GM19452 (cell line): ENCODE measurements at regions not wholly inside any gene's neighbourhood (a gene's known extent, or its start where the extent isn't known, plus 50 kb on each side); places are given as distances from the start of the nearest gene placed in this dataset.
"Not testable (repeated sequence)": the region's sequence is repeated elsewhere in the genome, so short reads cannot be mapped to it uniquely, and the experiment has no call there.

Experiments used
- ATAC-seq: cut with Tn5 transposase; IDR thresholded peaks from one replicate; pipeline ENCODE4 v1.9.1; 2021; ENCODE audit not compliant: unreplicated experiment

GRCh38 chr2:89205153-89205552 lies 513.7 kb downstream of the RPIA start:
- ATAC-seq: not testable (repeated sequence)

- ATAC-seq: not testable (repeated sequence)
Measured at GRCh38 chr2:89208144-89208932, 516.9 kb downstream of the RPIA start.

GRCh38 chr2:89213151-89213550 lies 521.7 kb downstream of the RPIA start:
- not testable (repeated sequence) for ATAC-seq

DNA sequence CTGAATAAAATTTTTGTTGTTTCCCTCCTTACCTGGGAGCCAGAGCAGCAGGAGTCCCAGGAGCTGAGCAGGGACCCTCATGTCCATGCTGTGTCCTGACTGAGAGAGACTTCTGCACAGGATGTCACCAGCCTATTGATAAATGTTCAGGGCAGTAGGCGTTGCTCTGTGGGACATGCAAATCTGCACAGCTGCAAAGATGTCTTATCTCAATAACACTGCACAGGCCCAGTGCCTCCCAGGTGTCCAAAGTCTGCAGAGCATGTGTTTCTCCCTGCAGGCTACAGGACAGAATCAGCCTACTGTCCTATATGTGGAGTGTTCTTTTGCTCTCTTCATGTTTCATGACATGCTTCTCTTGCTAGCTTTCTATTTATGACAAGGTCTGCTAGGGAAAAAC lies 522.3 kb downstream of the RPIA start:
- not testable (repeated sequence) for ATAC-seq

DNA sequence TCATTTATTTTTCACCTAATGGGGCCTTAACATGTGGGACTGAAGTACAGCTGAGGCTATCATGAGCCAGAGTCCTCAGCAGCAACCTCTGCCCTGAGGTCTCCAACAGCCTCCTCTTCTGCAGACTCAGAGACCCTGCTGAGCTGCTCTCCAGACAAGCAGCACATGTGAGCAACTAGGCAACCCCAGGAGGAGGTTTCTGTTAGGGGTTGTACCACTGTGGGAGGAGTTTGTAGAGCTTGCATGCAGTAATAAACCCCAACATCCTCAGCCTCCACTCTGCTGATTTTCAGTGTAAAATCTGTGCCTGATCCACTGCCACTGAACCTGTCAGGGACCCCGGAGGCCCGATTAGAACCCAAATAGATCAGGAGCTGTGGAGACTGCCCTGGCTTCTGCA lies 530.0 kb downstream of the RPIA start:
- ATAC-seq: not testable (repeated sequence)

- not testable (repeated sequence) for ATAC-seq
Measured at GRCh38 chr2:89222063-89222732, 530.7 kb downstream of the RPIA start.

GRCh38 chr2:89224803-89225202 lies 533.3 kb downstream of the RPIA start:
- ATAC-seq: not testable (repeated sequence)

DNA sequence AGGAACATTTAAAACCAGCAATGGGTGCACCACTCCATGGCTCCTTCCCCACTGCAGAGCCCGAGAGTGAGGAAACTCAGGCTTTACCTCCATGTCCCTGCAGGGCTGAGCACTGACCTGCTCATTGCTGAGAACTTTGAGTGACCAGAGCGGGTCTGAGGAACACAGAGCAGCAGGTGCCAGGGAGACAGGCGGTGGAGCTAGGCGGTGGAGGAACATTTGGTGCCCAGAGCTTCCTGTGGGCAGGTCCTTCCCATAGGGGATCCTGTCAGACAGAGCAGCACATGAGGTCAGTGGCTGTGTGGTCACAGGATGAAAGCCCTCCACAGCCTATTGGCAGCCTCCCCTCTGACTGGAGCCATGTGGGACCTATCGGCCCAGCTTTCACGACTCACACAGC lies 538.5 kb downstream of the RPIA start:
- not testable (repeated sequence) for ATAC-seq

DNA sequence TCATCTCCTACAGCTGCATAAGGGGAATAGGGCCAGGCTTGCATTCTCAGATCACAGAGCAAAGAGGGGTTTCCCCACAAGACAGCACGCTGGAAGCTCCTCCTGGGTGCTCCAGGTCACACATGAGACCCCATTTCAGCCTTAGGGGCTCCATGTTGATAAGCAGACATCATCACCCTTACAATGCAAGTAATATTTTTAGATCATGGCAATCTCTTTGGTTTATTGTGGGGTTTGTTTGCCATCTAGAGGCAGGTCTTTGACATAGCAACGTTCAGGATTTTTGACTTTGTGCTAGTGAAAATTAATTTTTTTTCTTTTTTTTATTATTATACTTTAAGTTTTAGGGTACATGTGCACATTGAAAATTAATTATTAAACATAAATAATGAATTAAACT lies 539.8 kb downstream of the RPIA start:
- ATAC-seq: not testable (repeated sequence)

- ATAC-seq: not testable (repeated sequence)
Measured at GRCh38 chr2:89233931-89234330, 542.5 kb downstream of the RPIA start.

DNA sequence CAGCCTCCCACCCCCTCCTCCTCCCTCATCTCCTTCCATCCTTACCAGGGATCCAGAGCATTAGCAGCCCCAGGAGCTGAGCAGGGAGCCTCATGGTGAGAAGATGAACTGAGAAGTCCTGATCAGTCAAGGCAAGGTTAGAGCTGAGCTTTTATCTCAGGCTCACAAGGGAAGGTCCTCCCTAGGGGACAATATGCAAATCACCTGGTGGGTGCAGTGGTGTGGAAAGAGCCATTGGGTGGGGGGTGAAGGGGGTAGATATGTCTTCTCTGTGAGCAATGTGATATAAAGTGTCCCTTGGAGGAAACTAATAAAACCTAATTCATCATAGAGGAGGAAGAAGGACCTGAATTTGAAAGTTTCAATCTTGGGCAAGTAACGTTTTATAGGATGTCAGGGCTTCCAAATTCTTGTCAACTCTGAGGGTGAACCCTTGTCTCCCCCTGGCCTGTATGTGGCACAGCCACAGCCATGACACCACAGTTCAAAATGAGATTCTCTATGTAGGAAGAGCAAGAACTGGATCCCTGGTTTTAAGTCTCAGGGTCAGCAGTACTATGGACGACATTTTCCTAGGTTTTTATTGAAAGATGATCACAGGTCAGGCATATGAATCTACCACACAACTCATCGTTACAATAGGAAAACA lies 543.5 kb downstream of the RPIA start:
- not testable (repeated sequence) for ATAC-seq

DNA sequence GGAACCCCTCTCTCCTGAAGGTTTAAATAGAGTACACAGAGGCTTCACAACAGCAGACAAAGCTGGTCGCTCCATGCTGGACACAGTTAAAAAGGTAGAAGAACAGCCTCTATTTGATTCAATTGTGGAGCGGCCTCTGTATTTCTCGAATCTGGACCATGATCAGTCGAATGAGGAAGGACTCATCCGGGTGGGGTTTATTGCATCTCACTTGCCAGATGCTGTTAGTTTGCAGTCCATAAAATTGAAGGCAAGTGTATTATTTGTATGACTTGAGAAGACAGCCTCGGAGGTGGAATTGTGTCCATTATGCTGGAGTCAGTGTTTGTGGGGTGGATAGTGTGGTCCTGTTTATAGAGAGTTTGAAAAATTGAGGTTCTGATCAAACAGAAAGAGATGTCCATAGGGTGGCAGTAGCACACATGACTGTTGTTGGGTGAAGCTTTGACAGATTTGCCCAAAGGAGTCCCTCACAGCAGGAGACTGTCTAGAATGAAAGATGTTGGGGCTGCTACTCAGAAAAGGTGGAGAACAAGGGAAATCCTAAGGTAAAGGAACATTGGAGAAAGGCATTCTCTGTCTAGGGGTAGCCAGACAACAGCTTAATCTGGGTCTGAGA lies 545.5 kb downstream of the RPIA start:
- ATAC-seq: not testable (repeated sequence)

DNA sequence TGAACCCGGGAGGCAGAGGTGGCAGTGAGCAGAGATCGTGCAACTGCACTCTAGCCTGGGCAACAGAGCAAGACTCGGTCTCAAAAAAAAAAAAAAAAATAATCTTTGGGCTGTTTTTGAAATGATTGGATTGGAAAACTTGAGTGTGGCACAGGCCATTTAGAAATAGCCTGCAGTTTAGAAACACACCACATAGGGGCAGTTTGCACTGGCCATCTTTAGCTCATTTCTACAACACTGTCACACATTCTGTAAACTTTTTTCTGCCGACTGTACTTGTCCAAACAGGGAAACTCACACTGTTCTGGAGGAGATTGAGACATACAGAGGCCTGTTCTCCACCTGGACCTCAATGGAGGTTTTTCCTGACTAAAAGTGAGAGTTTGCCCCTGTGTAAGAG lies 546.3 kb downstream of the RPIA start:
- not testable (repeated sequence) for ATAC-seq

DNA sequence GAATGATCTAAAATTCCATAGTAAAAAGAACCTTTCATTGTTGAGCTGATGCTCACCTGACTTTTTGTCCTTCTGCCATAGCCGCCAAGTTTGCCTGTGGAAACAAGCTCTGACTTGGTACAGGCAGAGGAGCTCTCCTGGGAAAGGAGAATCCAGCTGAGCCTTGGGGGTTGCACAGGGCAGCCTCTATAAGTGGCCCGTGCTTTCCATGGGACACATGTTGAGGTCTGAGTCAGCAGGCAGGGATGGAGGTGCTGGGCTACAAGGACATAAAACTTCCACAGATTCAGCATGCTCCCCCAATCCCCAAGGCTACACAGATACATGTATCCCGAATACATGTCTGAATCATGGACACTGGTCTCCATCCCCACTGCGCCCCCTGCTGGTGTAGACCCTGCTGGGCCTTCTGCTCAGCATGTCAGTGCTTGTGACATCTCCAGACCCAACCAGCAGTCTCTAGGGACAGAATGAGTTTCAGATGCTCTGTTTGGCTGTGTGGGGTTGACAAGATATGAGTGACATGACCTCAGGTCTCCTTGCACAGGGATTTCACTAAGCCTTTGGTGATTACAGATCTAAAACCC lies 551.7 kb downstream of the RPIA start:
- peak; percentile 88 for ATAC-seq

DNA sequence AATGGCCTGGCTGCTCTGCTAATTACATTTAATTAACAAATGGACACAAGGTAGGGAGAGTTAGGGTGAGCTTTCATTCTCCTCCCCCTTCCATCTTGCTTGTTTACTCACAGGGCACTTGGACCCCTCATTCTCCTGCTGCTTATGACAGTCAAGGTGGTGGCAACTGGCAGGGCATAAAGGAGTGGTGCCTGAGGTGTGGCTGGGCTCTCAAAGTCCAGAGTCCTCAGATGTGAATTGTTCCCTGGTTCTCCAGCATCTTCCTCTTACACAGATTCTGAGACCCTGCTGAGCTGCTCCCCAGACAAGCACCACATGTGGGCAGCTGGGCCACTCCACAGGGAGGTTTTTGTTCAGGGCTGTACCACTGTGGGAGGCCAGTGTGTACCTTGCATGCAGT lies 552.9 kb downstream of the RPIA start:
- ATAC-seq: not testable (repeated sequence)

- not testable (repeated sequence) for ATAC-seq
Measured at GRCh38 chr2:89245478-89245877, 554.0 kb downstream of the RPIA start.

- not testable (repeated sequence) for ATAC-seq
Measured at GRCh38 chr2:89246027-89246426, 554.6 kb downstream of the RPIA start.

- not testable (repeated sequence) for ATAC-seq
Measured at GRCh38 chr2:89246620-89247019, 555.1 kb downstream of the RPIA start.

DNA sequence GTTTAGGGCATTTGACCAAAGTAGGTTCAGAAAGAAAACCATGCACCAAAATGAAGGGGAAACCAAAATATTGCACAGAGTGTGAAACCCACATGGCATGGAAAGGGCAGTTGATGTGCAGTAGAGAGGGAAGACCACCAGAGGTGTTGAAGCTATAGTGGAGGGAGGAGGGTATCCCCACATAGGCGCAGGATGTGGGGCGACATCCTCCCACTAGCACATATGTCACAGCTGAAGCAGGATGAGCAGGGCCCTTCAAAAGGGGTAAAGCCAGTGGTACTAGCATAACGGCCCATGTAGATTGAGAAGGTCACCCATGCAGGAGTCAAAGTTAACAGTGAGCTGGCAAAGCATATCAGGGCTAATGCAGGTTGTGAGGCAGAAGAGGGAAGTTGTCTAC lies 563.5 kb downstream of the RPIA start:
- not testable (repeated sequence) for ATAC-seq

DNA sequence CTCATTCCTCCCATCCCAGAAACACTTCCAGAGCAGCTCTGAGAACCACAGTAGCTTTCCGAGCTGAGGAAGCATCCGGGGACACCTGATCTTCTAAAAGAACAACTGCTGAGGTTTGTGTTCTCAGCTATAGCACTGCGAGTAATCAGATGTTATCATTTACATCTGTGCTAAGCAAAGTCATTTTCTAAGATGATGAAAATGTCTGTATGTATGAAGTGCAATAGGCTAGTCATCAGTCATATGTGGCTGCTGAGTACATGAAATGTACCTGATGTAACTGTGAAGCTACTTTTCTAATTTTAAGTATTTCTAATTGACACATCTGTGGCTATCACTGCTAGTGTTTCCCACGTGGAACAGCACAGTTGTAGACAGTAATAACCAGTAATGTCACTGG lies 582.0 kb downstream of the RPIA start:
- ATAC-seq: not testable (repeated sequence)

DNA sequence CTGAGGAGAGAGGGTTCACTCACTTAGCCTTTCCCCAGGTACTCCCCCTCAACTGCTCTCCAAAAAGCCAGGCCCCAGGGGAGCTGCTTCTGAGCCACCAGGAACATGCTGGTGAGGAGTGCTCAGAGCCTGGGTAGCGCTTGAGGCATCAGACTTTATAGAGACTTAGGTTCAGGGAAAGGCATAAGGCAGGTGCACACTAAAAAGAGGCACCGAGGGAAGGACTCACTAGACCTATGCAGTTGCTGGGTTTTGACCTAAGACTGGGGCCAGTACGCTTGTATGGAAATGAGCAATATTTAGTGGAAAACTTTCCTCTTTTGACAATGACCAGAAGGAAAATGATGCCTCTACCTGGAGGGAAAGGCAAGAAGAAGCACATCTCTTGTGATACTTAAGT lies 589.1 kb downstream of the RPIA start:
- ATAC-seq: not testable (repeated sequence)
